DMS 273 treated with DMSO at 0.1 percent for 48 hours (cell line): ENCODE measurements at regions not wholly inside any gene's neighbourhood (a gene's known extent, or its start where the extent isn't known, plus 50 kb on each side); places are given as distances from the start of the nearest gene placed in this dataset.

Experiments used
- DNase-seq: peaks from one replicate; lab custom pipeline; 2025; lab: John Stamatoyannopoulos, UW

DNA sequence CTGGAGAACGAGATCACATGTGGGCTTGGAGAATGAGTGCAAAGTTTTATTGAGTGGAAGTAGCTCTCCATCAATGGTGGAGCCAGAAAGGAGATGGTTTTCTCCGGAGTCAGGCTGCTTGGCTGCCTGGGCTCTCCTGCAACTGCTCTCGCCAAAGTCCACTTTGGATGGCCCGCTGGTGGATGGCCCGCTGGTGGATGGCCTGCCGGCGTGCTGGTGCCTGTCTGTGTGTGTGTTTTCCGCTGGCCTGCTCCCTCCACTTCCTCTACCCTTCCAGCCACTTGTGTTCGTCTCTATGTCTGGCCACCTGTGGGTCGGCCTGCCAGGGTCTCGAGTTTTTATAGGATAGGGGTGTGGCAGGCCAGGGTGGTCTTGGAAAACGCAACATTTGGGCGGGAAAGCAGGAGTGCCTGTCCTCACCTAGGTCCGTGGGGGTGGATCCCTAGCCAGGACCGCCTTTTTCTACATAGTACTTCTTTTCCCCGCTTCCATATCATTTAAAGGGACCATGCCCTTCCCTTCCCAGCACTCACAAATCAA lies 1292.1 kb upstream of the PIK3C3 start:
- DNase-seq: no peak

DNA sequence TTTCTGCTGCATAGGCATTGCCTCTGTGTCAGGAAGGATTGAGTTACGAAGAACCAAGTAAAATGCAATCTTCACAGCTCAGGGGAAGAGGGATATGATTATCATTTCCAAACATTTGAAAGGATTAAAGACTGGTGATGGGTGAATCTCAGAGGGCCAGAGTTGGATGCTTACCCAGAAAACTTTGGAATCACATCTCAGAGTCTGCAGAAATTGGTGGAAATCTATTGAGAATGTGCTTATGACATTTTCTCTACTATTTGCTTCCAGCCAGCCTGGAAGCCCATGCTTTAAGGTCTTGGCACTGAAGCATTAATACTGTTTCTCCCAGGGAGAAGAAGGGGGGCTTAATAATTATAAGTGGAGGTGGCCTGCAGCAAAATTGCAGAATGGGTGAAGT lies 1301.4 kb upstream of the PIK3C3 start:
- no peak for DNase-seq

DNA sequence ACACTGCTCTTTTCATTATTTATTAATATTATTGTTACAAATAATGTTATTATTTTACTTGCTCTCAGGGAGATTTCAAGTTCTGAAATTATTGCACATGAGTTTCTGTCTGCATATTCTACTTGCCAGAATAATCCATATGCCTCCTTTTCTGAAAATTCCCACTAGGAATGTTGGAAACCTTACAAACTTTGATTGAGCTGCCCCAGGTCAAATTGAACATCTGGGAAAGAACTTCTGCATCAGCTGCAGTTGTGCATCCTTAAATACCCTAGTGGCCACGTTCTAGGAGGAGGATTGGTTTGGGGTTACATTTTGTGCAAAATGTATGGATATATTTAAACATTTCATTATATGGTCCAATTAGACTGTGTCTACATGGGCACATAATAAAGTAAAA lies 1302.7 kb upstream of the PIK3C3 start:
- no peak for DNase-seq

DNA sequence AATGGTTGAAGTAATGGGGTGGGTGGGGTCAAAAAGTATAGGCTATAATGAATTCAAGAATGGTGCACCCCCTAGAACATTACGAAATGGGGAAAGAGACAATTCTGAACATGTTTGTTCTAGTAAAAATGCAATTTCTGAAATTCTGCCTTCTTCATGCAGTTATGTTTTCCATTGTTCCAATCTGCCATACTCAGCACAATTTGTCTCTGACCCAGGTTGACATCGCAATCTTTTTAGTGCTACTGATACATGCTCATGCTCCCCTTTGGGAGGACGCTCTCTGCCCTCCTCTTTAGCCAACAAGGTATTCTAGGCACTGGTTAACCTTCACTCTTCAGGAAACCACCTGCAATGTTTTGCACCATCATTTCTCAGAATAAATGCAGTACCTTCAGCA lies 1303.9 kb upstream of the PIK3C3 start:
- DNase-seq: no peak

DNA sequence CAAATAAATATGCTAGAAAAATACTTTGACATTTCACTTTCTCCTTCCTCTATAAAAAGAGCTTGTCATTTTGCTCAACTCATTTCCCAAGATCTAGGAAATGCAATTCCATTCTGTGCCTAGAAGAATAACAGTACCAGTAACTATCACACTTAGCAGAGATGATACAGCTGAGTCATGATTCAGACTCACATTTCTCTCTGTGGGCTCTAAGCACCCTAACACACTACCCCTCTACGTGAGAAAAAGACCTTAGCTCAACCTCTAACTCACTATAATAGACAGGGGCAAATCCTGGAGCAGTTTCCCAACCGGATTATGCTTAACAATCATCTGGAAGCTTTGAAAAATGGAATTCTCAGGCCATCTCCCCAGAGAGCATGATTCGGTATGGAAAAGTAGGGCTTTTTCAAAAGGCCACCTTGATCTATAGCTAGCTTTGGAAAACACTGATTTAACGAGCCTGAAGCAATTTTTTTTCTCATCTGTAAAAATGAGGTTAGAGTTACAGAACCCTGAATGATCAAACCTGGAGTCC lies 1312.3 kb upstream of the PIK3C3 start:
- DNase-seq: no peak

DNA sequence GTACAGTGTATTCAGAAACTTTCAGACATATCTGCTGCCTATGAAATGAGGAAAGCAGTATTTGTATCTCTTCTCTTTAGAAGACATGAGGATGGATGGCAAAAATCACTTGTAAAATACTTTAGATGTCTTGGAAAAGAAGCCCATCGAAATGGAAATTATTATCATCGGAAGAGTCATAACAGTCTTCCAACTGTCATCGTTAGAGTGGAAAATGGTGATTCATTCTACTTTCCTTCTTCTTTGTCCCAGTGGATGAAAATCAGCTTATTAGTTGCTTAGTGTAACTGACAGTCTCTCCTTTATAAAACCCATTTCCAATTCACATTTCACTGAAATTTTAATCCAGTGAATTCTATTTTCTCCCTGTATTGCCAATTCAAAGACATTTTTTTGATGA lies 1323.7 kb upstream of the PIK3C3 start:
- no peak for DNase-seq

DNA sequence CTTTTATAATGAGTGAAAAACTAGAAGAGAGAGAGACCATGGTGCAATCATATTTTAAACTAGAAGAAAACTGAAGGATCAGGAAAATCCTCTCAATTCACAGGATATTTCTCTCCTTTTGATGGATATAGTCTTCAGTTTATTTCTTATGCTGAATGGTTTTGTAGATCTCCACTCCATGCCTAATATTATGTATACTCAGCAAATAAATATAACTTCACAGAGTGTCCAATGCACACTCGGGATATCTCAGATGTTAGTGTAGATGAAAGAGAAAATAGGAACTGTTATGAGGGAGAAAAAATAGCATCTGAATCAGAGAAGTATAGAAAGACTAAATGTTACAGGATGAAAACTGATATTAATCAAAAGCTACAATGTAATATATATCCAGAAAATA lies 1324.5 kb upstream of the PIK3C3 start:
- DNase-seq: no peak

DNA sequence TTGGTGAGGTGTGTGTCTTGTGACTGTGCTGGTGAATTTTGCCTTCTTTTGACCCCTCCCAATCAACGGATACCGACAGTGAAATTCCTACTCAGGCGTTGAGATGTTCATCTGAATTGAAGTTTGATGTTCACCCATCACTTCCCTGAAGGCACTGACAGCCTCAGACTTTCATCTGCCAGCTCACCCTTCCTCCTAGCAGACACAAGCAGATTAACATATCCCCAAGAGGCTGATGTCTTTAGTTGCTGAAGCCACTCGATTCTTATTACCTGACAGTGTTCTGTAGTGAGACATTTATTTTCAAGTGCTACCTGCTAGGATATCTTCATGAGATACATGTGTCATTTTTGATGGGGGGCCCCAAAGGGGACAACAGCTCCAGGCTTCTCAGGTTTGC lies 1330.1 kb upstream of the PIK3C3 start:
- DNase-seq: no peak

DNA sequence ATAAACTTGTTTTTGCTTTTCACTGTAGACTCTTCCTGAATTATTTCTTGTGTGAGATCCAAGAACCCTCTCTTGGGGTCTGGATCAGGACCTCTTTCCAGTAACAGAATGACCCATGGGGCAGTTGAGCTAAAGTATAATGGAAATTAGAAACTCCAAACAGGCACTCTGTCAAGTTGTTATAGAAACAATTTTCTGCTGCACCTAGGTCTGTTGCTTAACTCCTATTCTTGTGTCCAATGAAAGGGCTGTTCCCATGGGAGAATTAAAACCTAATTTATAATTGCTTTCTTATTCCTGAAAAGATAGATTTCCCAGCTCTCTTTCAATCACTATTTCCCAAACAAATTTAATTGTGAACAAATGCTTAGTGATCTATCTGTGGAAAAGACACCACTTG lies 1341.3 kb upstream of the PIK3C3 start:
- no peak for DNase-seq

DNA sequence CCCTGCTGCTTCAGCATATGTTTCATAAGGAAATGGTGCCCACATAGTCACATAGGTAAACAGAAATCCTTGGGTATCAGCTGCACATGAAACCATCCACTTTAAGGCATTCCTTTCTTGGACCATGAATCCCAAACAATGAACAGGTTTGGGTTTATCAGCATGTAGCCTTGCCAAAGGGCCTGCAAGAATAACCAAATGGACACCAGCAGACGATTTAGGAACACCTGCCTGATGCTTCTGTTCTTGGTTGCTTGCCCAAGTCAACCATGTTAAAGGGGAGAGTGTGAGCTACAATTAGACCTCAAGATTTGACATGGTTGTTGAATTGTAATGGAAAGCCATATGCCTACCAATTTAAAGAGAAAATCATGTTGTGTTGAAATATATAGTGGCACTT lies 1342.7 kb upstream of the PIK3C3 start:
- no peak for DNase-seq

DNA sequence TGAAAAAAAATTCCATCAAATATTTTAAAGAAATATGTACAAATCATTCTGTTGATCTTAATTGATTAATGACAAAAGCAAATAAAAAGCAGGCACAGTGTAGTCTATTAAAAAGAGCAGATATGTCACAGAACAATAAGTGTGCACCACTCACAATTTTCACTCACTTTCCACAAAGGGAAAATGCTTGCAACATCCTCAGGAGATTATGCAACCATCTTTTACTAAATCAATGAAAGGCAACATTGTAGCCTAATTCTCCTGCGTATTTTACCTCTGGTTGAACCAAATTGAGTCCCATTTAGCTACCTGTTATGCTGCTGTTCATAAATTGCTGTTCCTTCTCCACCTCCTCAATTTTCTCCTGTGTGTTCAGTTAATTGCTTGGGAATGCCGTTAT lies 1346.8 kb upstream of the PIK3C3 start:
- no peak for DNase-seq

DNA sequence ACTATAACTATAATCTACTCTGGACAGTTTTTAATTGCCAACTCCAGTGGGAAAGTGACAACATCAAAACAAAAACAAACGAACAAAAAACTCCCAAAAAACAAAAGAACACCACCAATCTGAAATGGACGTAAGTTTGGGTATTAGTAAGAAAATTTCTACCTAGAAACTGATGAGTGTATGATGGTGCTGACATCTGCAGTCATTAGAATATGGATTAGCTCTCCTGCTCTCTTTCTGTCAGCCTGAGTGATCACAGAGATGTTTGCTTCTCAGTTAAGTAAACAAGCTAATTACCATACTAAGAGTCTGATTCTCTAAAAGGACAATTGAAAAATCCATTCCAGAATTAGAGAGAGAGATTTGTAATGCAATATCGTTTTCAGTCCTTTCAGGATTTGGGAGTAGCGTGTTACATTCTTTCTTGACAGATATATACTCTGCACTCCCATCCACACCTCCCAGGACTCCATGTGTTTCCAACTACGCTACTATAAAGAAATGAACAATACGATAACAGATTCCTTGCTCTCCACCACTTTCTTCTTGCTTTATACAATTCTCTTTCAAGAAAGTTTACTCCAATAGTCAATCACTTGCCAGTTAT lies 1347.4 kb upstream of the PIK3C3 start:
- DNase-seq: no peak

DNA sequence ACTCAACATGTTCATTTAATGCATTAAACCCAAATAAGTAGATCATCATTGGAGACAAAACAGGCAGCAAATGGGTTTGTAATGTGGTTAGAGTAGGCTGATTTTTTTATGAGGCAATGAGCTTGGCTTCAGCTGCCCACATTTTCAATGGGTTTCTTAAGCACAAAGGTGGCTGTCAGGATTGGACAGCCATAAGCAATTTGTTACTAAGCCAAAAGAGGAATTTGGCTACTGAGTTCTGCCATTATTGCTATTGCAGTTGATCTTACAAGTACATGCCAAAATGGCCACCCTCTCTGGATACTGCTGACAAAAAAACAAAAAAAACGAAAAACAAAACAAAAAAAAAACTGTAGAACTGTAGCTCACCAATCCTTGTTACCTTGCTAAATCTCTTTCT lies 1348.0 kb upstream of the PIK3C3 start:
- no peak for DNase-seq

DNA sequence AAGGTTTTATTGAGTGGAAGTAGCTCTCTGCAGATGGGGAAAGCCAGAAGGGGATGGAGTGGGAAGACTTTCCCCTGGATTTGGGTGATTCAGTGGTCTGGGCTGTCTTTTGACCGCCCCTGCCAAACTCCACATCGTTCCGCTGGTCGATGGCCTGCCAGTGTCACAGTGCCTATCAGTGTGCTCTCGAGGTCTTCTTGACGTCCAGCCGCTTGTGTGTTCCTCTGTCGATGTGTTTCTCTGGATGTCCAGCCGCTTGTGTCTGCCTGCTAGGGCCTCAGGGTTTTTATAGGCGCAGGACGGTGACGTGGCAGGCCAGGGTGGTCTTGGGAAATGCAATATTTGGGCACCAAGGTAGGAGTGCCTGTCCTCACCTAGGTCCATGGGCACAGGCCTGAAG lies 1371.4 kb upstream of the PIK3C3 start:
- no peak for DNase-seq

DNA sequence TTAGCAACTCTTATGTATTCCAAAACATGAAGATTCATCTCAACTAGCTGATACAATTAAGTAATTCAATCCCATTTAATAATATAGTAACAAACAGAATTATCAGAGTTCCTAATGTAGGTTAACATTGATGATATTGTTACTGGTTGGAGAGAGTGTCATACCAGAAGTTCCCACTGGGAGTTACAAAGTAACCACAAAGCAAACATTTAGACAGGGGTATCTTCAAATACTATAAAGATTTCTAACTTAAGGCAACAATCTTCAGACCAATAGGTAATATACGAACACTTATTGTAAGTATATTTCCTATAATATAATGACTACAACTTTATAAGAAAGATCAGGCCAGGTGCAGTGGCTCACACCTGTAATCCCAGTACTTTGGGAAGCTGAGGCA lies 1372.9 kb upstream of the PIK3C3 start:
- DNase-seq: no peak

DNA sequence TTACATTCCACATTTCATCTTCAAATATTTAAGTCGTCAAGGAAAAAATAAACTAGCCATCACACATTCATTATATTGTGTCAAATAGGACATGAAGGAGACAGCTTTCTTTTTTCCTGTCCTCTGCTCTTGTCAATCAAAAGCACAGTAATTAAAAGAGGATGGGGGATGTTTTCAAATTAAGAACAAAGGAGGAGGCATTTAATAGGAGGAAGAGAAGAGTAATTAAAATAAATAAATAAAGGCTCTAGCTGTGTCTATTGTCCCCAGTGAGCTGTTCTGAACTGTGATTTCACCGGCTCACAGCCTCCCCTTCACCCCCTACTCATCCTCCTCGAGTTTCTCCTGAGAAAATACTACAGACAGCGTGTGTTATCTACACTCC lies 1377.1 kb upstream of the PIK3C3 start:
- DNase-seq: no peak

DNA sequence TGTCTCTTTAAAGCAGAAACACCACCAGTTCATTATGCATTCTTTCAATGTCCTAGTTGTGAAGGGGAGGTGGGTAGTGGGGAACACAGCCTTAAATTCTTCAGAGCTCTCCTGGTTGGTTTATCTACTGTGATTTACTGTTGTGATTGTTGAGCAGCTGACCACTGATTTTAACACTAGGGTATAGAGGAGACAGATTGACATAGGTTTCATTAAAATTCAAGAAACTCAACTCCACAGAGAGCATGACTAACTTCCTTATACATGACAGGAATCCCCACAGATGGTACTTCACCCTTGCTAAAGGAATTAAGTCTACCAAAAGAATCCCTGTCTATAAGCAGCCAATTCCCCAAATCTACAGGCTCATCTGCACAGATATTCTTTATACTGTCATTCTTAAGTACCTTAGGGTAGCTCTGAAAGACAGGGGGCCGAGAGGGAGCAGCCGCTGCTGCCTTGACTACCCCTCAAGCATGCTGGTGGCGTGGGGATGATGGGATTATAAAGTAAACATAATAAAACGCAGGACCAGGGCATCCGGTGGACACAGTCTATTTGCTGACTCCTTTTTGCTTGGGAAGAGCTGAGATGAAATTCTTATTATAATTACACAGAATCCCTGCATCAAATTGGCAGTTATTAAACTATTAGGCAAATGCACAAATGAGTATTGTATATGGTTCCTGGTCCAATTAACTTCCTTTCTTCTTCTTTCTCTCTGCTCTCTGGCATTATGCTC lies 1377.6 kb upstream of the PIK3C3 start:
- DNase-seq: peak; percentile 8

DNA sequence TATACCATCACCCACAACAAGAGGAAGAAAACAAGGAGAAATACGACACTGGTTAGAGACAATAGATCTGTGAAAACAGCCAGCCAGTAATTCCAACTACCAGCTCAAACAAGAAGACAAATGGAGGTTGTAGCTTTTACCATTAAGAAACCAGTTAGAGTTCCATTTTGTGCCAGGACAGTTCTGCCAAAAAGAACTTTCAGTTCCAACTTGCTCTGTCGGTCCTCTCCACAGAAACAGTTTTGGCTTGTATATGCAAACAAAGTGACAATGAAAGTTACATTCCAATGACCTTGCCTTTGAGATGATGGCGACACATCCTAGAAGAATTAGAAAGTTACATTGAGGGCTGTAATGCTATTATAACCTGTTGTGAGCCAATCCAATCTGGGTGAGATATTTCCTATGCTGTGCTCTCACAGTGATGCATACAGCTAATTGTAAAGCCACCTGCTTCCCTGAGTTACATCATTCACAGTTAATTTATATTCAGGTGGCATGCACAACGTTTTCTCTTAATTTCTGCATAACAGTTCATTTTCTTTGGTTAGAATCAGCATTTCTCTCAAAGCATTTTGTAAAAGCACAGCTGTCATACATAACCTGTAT lies 1378.4 kb upstream of the PIK3C3 start:
- no peak for DNase-seq

DNA sequence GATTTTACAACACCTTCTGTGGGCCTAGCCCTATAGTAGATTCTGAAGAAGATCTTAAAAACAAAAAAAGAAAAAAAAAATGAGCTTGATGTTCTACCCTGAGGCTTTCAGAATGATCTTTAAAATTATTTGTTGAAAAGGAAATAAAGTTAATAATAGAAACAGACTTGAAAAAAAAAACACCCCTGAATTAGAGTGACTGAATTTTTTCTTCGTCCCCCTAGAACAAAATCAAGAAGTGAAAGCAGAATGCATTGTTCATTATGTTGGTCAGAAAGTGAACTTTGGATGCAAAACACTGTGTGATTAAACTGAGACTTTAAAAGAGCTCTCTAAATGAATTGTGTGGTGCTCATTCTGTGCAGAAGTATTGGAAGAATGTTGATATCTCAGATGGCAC lies 1384.4 kb upstream of the PIK3C3 start:
- no peak for DNase-seq

DNA sequence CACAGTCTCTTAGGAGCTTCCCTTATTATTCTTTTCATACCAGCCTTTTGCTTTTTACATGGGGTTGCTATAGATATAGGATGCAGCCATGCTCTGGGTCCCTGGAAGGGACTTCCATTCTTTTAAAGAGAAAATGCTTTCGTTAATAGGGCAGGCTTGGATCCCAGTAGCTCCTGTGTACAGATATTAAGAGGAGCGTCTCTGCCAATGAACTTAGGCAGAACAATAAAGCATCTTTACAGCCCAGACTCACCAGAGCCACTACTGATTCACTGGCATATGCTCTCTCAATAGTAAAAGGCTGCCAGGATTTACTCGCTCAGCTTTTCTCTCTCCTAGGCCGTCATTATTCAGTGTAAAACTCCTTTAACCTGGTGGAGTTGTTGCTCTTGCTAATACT lies 1385.4 kb upstream of the PIK3C3 start:
- DNase-seq: no peak

DNA sequence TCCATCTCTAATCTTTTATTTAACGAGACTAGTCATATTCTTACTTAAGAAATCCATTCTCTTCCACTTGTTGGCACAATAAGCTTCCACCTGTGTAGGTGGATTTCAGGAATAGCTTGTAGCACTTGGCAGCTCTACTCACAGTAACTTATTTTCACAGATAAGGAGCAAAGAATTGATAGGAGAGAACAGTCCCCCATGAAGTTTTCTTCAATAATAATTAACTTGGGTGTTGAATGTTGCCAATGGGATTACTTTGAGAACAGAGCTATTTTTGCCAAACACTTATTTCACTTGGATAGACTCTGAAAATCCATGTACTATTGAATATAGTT lies 1388.6 kb upstream of the PIK3C3 start:
- no peak for DNase-seq

DNA sequence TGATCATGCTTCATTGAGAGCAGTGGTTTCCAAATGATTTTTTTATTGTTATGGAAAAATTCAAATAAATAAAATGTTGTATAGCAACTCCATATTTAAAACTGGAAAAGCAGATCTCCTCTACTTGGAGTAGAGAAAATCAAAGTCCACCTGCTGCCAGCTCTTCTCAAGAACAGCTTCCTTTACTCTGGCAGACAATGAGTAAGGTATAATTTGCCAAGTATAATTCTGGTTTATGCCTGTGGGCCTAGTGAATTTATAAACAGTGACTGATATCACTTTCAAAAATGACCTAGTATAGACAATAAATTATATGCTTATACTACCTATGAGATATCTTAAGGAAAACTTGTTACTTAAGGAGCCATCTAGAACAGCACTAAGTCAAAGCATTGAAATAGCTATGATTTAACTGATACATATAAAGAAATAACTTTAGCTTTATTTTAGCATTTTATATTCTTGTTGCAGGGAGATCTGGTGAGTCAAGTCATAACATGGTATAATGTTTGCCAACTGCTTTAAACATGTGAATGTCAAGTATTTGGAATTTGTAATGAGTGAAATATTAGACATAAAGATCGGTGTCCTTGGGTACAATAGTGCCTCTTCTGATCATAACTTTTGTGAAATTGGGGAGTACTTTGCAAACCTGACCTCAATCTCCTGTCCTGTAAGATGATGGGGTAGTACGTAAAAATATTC lies 1389.1 kb upstream of the PIK3C3 start:
- no peak for DNase-seq

DNA sequence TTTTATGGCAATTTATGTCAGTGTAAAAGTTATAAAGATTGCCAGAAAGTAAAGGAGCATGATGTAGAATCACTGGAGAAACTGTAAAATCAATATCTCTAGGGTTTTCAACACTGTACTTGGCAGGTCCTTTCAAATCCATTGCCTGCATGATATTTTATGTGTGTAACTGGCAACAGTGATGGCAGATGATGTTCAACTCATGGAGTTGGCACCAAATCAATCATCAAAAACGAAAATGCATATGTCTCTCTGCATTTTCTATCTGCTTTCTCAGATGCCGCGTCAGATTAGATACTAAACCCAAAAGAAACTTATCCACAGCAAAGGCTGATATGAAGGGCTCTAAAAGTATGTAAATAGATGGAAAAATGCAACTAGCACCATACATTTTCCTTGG lies 1395.5 kb upstream of the PIK3C3 start:
- DNase-seq: no peak
